ENCODE measurements at regions not wholly inside any gene's neighbourhood (a gene's known extent, or its start where the extent isn't known, plus 50 kb on each side); places are given as distances from the start of the nearest gene placed in this dataset.

DNA sequence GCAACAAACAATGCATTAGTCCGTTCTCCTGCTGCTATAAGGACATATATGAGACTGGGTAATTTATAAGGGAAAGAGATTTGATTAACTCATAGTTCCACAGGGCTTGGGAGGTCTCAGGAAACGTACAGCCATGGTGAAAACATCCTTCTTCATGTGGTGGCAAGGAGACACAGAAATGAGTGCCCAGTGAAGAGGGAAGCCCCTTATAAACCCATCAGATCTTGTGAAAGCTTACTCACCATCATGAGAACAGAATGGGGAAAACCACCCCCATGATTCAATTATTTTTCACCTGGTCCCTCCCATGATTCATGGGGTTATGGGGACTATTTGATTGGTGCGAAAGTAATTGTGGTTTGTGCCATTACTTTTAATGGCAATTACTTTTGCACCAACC lies 655.8 kb upstream of the SEMA6A start:
- Histone ChIP-seq H3K27ac (ENCODE audit: insufficient read depth, low read depth, low read length) (no peak overlapping the region), H3K36me3 (ENCODE audit: control insufficient read depth in 2 of 2, extremely low read depth in 1 of 2, insufficient read depth in 2 of 2, low read length in 2 of 2) (no peaks in the 10 kb centered on the region), H4K20me1 (replicated peaks; ENCODE audit: control insufficient read depth, extremely low read depth, insufficient read depth, low read length) (no peaks in the 10 kb centered on the region), H3K9me3 (replicated peaks; ENCODE audit: control insufficient read depth, insufficient read depth, low read length) (no peaks in the 10 kb centered on the region), H2AFZ (ENCODE audit: low read depth, low read length) (no peak overlapping the region), H3K79me2 (ENCODE audit: control insufficient read depth, insufficient read depth, low read length) (no peaks in the 10 kb centered on the region), H3K4me3 (replicated peaks in 1 of 3; ENCODE audit: insufficient read depth in 1 of 3, low read depth in 1 of 3, low read length in 3 of 3) (no peak overlapping the region), H3K4me2 (ENCODE audit: insufficient read depth, low read length) (no peak overlapping the region), H3K27me3 (ENCODE audit: control insufficient read depth in 2 of 2, insufficient read depth in 2 of 2, low read length in 2 of 2) (no peaks in the 10 kb centered on the region), H3K9ac (replicated peaks; ENCODE audit: extremely low read depth, insufficient read depth, low read length) (no peak overlapping the region), H3K9me1 (replicated peaks; ENCODE audit: control insufficient read depth, extremely low read depth, insufficient read depth, low read length) (no peaks in the 10 kb centered on the region), H3K4me1 (ENCODE audit: control insufficient read depth, extremely low read depth, insufficient read depth, low read length) (no peaks in the 10 kb centered on the region)
- DNase-seq (ENCODE audit: low read depth, low spot score) (no peak), FAIRE-seq (no peak)
- no TSS peak for BruUV-seq (replicated peaks)
- intact Hi-C loops (cut with micrococcal nuclease) (no loop called here), dilution Hi-C loops (cut with MboI; ENCODE audit: extremely low pct_ligation_motif_present, low sequenced_read_pairs) (no loop called here)
- CTCF ChIA-PET, result no interaction called here
- TF ChIP-seq MYC (IDR thresholded peaks at IDR 0.05; ENCODE audit: low read depth, low read length), result no peak
- no peak for TF ChIP-seq JUN (IDR thresholded peaks at IDR 0.05; ENCODE audit: borderline replicate concordance, insufficient read depth, insufficient read length, low read depth)
- no peak for TF ChIP-seq POLR2AphosphoS5 (IDR thresholded peaks at IDR 0.05; ENCODE audit: insufficient read depth, low read depth, low read length)
- TF ChIP-seq, protein P1, sequence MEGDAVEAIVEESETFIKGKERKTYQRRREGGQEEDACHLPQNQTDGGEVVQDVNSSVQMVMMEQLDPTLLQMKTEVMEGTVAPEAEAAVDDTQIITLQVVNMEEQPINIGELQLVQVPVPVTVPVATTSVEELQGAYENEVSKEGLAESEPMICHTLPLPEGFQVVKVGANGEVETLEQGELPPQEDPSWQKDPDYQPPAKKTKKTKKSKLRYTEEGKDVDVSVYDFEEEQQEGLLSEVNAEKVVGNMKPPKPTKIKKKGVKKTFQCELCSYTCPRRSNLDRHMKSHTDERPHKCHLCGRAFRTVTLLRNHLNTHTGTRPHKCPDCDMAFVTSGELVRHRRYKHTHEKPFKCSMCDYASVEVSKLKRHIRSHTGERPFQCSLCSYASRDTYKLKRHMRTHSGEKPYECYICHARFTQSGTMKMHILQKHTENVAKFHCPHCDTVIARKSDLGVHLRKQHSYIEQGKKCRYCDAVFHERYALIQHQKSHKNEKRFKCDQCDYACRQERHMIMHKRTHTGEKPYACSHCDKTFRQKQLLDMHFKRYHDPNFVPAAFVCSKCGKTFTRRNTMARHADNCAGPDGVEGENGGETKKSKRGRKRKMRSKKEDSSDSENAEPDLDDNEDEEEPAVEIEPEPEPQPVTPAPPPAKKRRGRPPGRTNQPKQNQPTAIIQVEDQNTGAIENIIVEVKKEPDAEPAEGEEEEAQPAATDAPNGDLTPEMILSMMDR (IDR thresholded peaks at IDR 0.05; ENCODE audit: extremely low read depth in 1 of 2, insufficient read depth in 1 of 2, low read depth in 1 of 2, low read length in 2 of 2), result no peak
- POLR2A ChIA-PET, result no interaction called here

DNA sequence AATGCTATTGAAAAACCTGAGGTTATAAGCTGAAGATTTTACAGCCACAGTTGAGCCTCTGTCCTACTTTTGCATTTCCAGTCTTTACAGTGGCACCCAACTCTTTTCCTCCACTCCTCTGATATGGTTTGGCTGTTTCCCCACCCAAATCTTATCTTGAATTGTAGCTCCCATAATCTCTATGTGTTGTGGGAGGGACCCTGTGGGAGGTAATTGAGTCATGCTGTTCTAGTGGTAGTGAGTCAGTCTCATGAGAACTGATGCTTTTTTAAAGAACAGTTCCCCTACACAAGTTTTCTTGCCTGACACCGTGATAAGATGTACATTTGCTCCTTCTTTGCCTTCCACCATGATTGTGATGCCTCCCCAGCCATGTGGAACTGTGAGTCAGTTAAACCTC lies 646.1 kb upstream of the SEMA6A start:
- no peak for FAIRE-seq
- CTCF ChIA-PET, result no interaction called here
- TF ChIP-seq, protein P2, sequence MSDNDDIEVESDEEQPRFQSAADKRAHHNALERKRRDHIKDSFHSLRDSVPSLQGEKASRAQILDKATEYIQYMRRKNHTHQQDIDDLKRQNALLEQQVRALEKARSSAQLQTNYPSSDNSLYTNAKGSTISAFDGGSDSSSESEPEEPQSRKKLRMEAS (IDR thresholded peaks at IDR 0.05; ENCODE audit: insufficient read depth, insufficient read length), result no peak
- TF ChIP-seq MYC (IDR thresholded peaks at IDR 0.05; ENCODE audit: low read depth, low read length), result no peak
- TF ChIP-seq, protein P1 (IDR thresholded peaks at IDR 0.05; ENCODE audit: extremely low read depth in 1 of 2, insufficient read depth in 1 of 2, low read depth in 1 of 2, low read length in 2 of 2), result no peak
- no peak for TF ChIP-seq EZH2 (IDR thresholded peaks at IDR 0.05; ENCODE audit: borderline replicate concordance, low read depth, low read length, severe bottlenecking)
- no peak for TF ChIP-seq POLR2A (IDR thresholded peaks at IDR 0.05; ENCODE audit: low read depth, low read length)
- TF ChIP-seq FOS (IDR thresholded peaks at IDR 0.05; ENCODE audit: borderline replicate concordance, insufficient read depth, low read length), result no peak
- no peak for TF ChIP-seq GATA2 (IDR thresholded peaks at IDR 0.05; ENCODE audit: insufficient read depth, insufficient read length, low read depth, low read length)
- no peak for TF ChIP-seq JUN (IDR thresholded peaks at IDR 0.05; ENCODE audit: borderline replicate concordance, insufficient read depth, insufficient read length, low read depth)
- no peak for TF ChIP-seq POLR2AphosphoS5 (IDR thresholded peaks at IDR 0.05; ENCODE audit: insufficient read depth, low read depth, low read length)
- no peaks in the 10 kb centered on the region for H3K9me1 ChIP-seq (replicated peaks; ENCODE audit: control insufficient read depth, extremely low read depth, insufficient read depth, low read length)
- H3K79me2 ChIP-seq (ENCODE audit: control insufficient read depth, insufficient read depth, low read length), result no peaks in the 10 kb centered on the region
- no peak for DNase-seq (ENCODE audit: low read depth, low spot score)
- H3K4me3 ChIP-seq (replicated peaks in 1 of 3; ENCODE audit: insufficient read depth in 1 of 3, low read depth in 1 of 3, low read length in 3 of 3), result no peak overlapping the region
- H4K20me1 ChIP-seq (replicated peaks; ENCODE audit: control insufficient read depth, extremely low read depth, insufficient read depth, low read length), result no peaks in the 10 kb centered on the region
- dilution Hi-C loops (cut with MboI; ENCODE audit: extremely low pct_ligation_motif_present, low sequenced_read_pairs) (no loop called here), intact Hi-C loops (cut with micrococcal nuclease) (no loop called here)
- H3K4me2 ChIP-seq (ENCODE audit: insufficient read depth, low read length), result no peak overlapping the region
- H2AFZ ChIP-seq (ENCODE audit: low read depth, low read length), result no peak overlapping the region
- no peak overlapping the region for H3K27ac ChIP-seq (ENCODE audit: insufficient read depth, low read depth, low read length)
- no TSS peak for BruUV-seq (replicated peaks)
- H3K27me3 ChIP-seq (ENCODE audit: control insufficient read depth in 2 of 2, insufficient read depth in 2 of 2, low read length in 2 of 2), result no peaks in the 10 kb centered on the region
- no peaks in the 10 kb centered on the region for H3K36me3 ChIP-seq (ENCODE audit: control insufficient read depth in 2 of 2, extremely low read depth in 1 of 2, insufficient read depth in 2 of 2, low read length in 2 of 2)
- H3K4me1 ChIP-seq (ENCODE audit: control insufficient read depth, extremely low read depth, insufficient read depth, low read length), result no peaks in the 10 kb centered on the region
- no peaks in the 10 kb centered on the region for H3K9me3 ChIP-seq (replicated peaks; ENCODE audit: control insufficient read depth, insufficient read depth, low read length)
- POLR2A ChIA-PET, result no interaction called here
- H3K9ac ChIP-seq (replicated peaks; ENCODE audit: extremely low read depth, insufficient read depth, low read length), result no peak overlapping the region
